ENCODE measurements at regions not wholly inside any gene's neighbourhood (a gene's known extent, or its start where the extent isn't known, plus 50 kb on each side); places are given as distances from the start of the nearest gene placed in this dataset.

DNA sequence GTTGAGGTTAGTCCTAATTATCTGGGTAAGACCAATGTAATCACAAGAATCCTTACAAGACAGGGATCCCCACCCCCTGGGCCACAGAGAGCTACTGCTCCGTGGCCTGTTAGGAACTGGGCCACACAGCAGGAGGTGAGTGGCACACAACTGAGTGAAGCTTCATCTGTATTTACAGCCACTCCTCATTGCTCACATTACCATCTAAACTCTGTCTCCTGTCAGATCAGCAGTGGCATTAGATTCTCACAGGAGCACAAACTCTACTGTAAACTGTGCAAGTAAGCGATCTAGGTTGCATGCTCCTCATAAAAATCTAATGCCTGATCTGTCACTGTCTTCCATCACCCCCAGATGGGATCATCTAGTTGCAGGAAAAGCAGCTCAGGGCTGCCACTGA lies 58.5 kb upstream of the CRBN start:
- TF ChIP-seq CTCF (IDR thresholded peaks at IDR 0.05) (no peak), POLR2A (IDR thresholded peaks at IDR 0.05) (no peak), POLR2AphosphoS5 (IDR thresholded peaks at IDR 0.05) (no peak), EP300 (IDR thresholded peaks at IDR 0.05; ENCODE audit: low read depth) (no peak)

All from transverse colon (tissue), 4 donors.